ENCODE measurements at regions not wholly inside any gene's neighbourhood (a gene's known extent, or its start where the extent isn't known, plus 50 kb on each side); places are given as distances from the start of the nearest gene placed in this dataset.

DNA sequence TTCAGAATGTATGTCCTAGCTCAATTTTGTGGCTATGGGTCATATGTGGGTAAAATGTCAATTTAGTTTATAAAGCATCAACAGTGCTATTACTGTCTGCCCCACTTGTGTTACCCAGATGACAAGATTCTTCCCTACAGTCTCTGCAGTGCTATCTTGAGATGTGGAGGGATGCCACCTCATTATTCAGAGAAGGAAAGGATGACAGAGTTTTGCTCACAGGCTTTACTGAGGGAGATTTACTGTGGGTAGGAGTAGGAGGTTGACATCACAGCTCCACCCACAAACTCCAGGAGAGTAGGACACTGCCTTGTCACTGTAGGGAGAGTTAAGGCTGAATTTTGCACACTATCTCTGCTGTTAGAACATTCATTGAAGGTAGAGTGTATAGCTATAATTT lies 359.3 kb downstream of the HTR1A start:
- H3K27ac ChIP-seq (ENCODE audit: control insufficient read depth, insufficient read depth), result no peak overlapping the region
- DNase-seq (ENCODE audit: low read depth, low spot score) (no peak), ATAC-seq (no peak), FAIRE-seq (no peak)
- H3K27me3 ChIP-seq (replicated peaks in 1 of 2; ENCODE audit: control insufficient read depth in 2 of 2, insufficient read depth in 2 of 2, low read length in 1 of 2), result no peaks in the 10 kb centered on the region
- SMC1A ChIA-PET (ENCODE audit: uncharacterized antibody, unreplicated experiment), result no interaction called here
- POLR2A ChIA-PET, result no interaction called here
- intact Hi-C loops (cut with micrococcal nuclease; ENCODE audit: unreplicated experiment) (no loop called here), in situ Hi-C loops (cut with MboI) (no loop called here)
- CTCF ChIA-PET, result no interaction called here
- no peaks in the 10 kb centered on the region for H3K79me2 ChIP-seq (ENCODE audit: control insufficient read depth, insufficient read depth, low read length)
- no TSS peak for BruUV-seq (replicated peaks)
- no peaks in the 10 kb centered on the region for H3K9me3 ChIP-seq (replicated peaks; ENCODE audit: control insufficient read depth, insufficient read depth, low read length)
- no peak overlapping the region for H3K4me3 ChIP-seq
- no peaks in the 10 kb centered on the region for H3K4me1 ChIP-seq (ENCODE audit: control insufficient read depth, insufficient read depth, low read length)
- H3K36me3 ChIP-seq (ENCODE audit: control insufficient read depth in 2 of 2, insufficient read depth in 2 of 2, low read length in 1 of 2), result no peaks in the 10 kb centered on the region
- no peaks in the 10 kb centered on the region for H4K20me1 ChIP-seq (ENCODE audit: control insufficient read depth, insufficient read depth)
- no peak overlapping the region for H3K9ac ChIP-seq (ENCODE audit: control insufficient read depth, insufficient read depth, low read length)
- H3K4me2 ChIP-seq (ENCODE audit: control insufficient read depth, insufficient read depth), result no peak overlapping the region
- no peak overlapping the region for H2AFZ ChIP-seq (ENCODE audit: control insufficient read depth, low read depth, low read length)
- RAD21 ChIA-PET (ENCODE audit: unreplicated experiment), result no interaction called here
- TF ChIP-seq TCF3 (IDR thresholded peaks at IDR 0.05; ENCODE audit: borderline replicate concordance, insufficient read depth, low read depth, low read length) (no peak), CREM (IDR thresholded peaks at IDR 0.05; ENCODE audit: low read depth) (no peak), SMAD5 (IDR thresholded peaks at IDR 0.05; ENCODE audit: low read depth) (no peak), JUNB (IDR thresholded peaks at IDR 0.05) (no peak), NRF1 (conservative IDR thresholded peaks at IDR 0.05; ENCODE audit: low read depth, low read length) (no peak), EP300 (IDR thresholded peaks at IDR 0.05; ENCODE audit: borderline replicate concordance in 1 of 2, control insufficient read depth in 1 of 2, low read depth in 2 of 2, low read length in 2 of 2) (no peak), SMAD1 (IDR thresholded peaks at IDR 0.05; ENCODE audit: low read depth, partially characterized antibody) (no peak), HDAC6 (IDR thresholded peaks at IDR 0.05; ENCODE audit: unreplicated experiment) (no peak)
- TF ChIP-seq, protein P1, sequence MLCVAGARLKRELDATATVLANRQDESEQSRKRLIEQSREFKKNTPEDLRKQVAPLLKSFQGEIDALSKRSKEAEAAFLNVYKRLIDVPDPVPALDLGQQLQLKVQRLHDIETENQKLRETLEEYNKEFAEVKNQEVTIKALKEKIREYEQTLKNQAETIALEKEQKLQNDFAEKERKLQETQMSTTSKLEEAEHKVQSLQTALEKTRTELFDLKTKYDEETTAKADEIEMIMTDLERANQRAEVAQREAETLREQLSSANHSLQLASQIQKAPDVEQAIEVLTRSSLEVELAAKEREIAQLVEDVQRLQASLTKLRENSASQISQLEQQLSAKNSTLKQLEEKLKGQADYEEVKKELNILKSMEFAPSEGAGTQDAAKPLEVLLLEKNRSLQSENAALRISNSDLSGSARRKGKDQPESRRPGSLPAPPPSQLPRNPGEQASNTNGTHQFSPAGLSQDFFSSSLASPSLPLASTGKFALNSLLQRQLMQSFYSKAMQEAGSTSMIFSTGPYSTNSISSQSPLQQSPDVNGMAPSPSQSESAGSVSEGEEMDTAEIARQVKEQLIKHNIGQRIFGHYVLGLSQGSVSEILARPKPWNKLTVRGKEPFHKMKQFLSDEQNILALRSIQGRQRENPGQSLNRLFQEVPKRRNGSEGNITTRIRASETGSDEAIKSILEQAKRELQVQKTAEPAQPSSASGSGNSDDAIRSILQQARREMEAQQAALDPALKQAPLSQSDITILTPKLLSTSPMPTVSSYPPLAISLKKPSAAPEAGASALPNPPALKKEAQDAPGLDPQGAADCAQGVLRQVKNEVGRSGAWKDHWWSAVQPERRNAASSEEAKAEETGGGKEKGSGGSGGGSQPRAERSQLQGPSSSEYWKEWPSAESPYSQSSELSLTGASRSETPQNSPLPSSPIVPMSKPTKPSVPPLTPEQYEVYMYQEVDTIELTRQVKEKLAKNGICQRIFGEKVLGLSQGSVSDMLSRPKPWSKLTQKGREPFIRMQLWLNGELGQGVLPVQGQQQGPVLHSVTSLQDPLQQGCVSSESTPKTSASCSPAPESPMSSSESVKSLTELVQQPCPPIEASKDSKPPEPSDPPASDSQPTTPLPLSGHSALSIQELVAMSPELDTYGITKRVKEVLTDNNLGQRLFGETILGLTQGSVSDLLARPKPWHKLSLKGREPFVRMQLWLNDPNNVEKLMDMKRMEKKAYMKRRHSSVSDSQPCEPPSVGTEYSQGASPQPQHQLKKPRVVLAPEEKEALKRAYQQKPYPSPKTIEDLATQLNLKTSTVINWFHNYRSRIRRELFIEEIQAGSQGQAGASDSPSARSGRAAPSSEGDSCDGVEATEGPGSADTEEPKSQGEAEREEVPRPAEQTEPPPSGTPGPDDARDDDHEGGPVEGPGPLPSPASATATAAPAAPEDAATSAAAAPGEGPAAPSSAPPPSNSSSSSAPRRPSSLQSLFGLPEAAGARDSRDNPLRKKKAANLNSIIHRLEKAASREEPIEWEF (IDR thresholded peaks at IDR 0.05; ENCODE audit: insufficient replicate concordance, low read depth, low read length), result no peak
- TF ChIP-seq, protein P2, sequence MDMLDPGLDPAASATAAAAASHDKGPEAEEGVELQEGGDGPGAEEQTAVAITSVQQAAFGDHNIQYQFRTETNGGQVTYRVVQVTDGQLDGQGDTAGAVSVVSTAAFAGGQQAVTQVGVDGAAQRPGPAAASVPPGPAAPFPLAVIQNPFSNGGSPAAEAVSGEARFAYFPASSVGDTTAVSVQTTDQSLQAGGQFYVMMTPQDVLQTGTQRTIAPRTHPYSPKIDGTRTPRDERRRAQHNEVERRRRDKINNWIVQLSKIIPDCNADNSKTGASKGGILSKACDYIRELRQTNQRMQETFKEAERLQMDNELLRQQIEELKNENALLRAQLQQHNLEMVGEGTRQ (IDR thresholded peaks at IDR 0.05; ENCODE audit: borderline replicate concordance, low read depth, low read length), result no peak
- TF ChIP-seq, protein P3, sequence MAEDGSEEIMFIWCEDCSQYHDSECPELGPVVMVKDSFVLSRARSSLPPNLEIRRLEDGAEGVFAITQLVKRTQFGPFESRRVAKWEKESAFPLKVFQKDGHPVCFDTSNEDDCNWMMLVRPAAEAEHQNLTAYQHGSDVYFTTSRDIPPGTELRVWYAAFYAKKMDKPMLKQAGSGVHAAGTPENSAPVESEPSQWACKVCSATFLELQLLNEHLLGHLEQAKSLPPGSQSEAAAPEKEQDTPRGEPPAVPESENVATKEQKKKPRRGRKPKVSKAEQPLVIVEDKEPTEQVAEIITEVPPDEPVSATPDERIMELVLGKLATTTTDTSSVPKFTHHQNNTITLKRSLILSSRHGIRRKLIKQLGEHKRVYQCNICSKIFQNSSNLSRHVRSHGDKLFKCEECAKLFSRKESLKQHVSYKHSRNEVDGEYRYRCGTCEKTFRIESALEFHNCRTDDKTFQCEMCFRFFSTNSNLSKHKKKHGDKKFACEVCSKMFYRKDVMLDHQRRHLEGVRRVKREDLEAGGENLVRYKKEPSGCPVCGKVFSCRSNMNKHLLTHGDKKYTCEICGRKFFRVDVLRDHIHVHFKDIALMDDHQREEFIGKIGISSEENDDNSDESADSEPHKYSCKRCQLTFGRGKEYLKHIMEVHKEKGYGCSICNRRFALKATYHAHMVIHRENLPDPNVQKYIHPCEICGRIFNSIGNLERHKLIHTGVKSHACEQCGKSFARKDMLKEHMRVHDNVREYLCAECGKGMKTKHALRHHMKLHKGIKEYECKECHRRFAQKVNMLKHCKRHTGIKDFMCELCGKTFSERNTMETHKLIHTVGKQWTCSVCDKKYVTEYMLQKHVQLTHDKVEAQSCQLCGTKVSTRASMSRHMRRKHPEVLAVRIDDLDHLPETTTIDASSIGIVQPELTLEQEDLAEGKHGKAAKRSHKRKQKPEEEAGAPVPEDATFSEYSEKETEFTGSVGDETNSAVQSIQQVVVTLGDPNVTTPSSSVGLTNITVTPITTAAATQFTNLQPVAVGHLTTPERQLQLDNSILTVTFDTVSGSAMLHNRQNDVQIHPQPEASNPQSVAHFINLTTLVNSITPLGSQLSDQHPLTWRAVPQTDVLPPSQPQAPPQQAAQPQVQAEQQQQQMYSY (CRISPR knock-in tag; IDR thresholded peaks at IDR 0.05), result no peak
- TF ChIP-seq, protein P4, sequence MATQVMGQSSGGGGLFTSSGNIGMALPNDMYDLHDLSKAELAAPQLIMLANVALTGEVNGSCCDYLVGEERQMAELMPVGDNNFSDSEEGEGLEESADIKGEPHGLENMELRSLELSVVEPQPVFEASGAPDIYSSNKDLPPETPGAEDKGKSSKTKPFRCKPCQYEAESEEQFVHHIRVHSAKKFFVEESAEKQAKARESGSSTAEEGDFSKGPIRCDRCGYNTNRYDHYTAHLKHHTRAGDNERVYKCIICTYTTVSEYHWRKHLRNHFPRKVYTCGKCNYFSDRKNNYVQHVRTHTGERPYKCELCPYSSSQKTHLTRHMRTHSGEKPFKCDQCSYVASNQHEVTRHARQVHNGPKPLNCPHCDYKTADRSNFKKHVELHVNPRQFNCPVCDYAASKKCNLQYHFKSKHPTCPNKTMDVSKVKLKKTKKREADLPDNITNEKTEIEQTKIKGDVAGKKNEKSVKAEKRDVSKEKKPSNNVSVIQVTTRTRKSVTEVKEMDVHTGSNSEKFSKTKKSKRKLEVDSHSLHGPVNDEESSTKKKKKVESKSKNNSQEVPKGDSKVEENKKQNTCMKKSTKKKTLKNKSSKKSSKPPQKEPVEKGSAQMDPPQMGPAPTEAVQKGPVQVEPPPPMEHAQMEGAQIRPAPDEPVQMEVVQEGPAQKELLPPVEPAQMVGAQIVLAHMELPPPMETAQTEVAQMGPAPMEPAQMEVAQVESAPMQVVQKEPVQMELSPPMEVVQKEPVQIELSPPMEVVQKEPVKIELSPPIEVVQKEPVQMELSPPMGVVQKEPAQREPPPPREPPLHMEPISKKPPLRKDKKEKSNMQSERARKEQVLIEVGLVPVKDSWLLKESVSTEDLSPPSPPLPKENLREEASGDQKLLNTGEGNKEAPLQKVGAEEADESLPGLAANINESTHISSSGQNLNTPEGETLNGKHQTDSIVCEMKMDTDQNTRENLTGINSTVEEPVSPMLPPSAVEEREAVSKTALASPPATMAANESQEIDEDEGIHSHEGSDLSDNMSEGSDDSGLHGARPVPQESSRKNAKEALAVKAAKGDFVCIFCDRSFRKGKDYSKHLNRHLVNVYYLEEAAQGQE (IDR thresholded peaks at IDR 0.05; ENCODE audit: low read depth, low read length), result no peak

All from GM12878 (cell line).